IgD-negative memory B cell (primary cell): ENCODE measurements at regions not wholly inside any gene's neighbourhood (a gene's known extent, or its start where the extent isn't known, plus 50 kb on each side); places are given as distances from the start of the nearest gene placed in this dataset.

Experiments
- H3K27ac Mint-ChIP-seq, 3 donors: one replicate each; pipeline ENCODE4 v1.8.0; 2020 to 2022; ENCODE audit warnings: mild to moderate bottlenecking in 3 of 3, mixed read lengths in 3 of 3, moderate library complexity in 1 of 3
- H3K27me3 Mint-ChIP-seq: one replicate; pipeline ENCODE4 v1.8.0; 2021; ENCODE audit warnings: mixed read lengths
- H3K36me3 Mint-ChIP-seq: one replicate; pipeline ENCODE4 v1.8.0; 2020; ENCODE audit warnings: mild to moderate bottlenecking, mixed read lengths
- H3K4me1 Mint-ChIP-seq, 3 donors: one replicate each; pipeline ENCODE4 v1.8.0; 2020 to 2022; ENCODE audit warnings: mixed read lengths in 3 of 3, mild to moderate bottlenecking in 1 of 3
- H3K4me3 Mint-ChIP-seq, 4 donors: one replicate each; pipeline ENCODE4 v1.8.0; 2020 to 2022; ENCODE audit warnings: mild to moderate bottlenecking in 4 of 4, mixed read lengths in 4 of 4, moderate library complexity in 3 of 4
- H3K9me3 Mint-ChIP-seq, 3 donors: one replicate each; pipeline ENCODE4 v1.8.0; 2020 to 2021; ENCODE audit warnings: mixed read lengths in 3 of 3, mild to moderate bottlenecking in 1 of 3

- no peak overlapping the region for H3K27ac Mint-ChIP-seq
- no peaks in the 10 kb centered on the region for H3K9me3 Mint-ChIP-seq
- H3K27me3 Mint-ChIP-seq = no peaks in the 10 kb centered on the region
- peaks cover 2% of the 10 kb centered on the region for H3K36me3 Mint-ChIP-seq
- H3K4me1 Mint-ChIP-seq = no peaks in the 10 kb centered on the region
- H3K4me3 Mint-ChIP-seq = peak overlapping the region in 1 of 4 donors; percentile 12
Observed at GRCh38 chr2:236704887-236705286, 135.3 kb downstream of the ACKR3 start.

- H3K4me1 Mint-ChIP-seq = no peaks in the 10 kb centered on the region
- H3K27me3 Mint-ChIP-seq = no peaks in the 10 kb centered on the region
- peak overlapping the region in 1 of 3 donors; percentile 58 for H3K27ac Mint-ChIP-seq
- H3K9me3 Mint-ChIP-seq = no peaks in the 10 kb centered on the region
- H3K36me3 Mint-ChIP-seq = peaks cover 2% of the 10 kb centered on the region
- H3K4me3 Mint-ChIP-seq = no peak overlapping the region
Observed at GRCh38 chr2:236705295-236706105, 135.9 kb downstream of the ACKR3 start.

GRCh38 chr2:236706288-236706687 lies 136.7 kb downstream of the ACKR3 start:
- Mint-ChIP-seq H3K27me3 (no peaks in the 10 kb centered on the region), H3K9me3 (no peaks in the 10 kb centered on the region), H3K27ac (no peak overlapping the region)

GRCh38 chr2:236706803-236707202 lies 137.2 kb downstream of the ACKR3 start:
- Mint-ChIP-seq H3K27ac (no peak overlapping the region), H3K9me3 (no peaks in the 10 kb centered on the region), H3K4me1 (no peaks in the 10 kb centered on the region), H3K36me3 (no peaks in the 10 kb centered on the region), H3K27me3 (no peaks in the 10 kb centered on the region), H3K4me3 (no peak overlapping the region)

More at GRCh38 chr2:236706288-236706687, 136.7 kb downstream of the ACKR3 start:
- H3K4me1 Mint-ChIP-seq = no peaks in the 10 kb centered on the region
- H3K36me3 Mint-ChIP-seq = no peaks in the 10 kb centered on the region
- no peak overlapping the region for H3K4me3 Mint-ChIP-seq

- Mint-ChIP-seq H3K4me1 (no peaks in the 10 kb centered on the region), H3K27ac (no peak overlapping the region), H3K4me3 (no peak overlapping the region), H3K27me3 (peaks cover 10% of the 10 kb centered on the region), H3K9me3 (no peaks in the 10 kb centered on the region), H3K36me3 (no peaks in the 10 kb centered on the region)
Observed at GRCh38 chr2:236711440-236711839, 141.8 kb downstream of the ACKR3 start.

GRCh38 chr2:236712304-236712703 lies 142.7 kb downstream of the ACKR3 start:
- H3K9me3 Mint-ChIP-seq = no peaks in the 10 kb centered on the region
- H3K27me3 Mint-ChIP-seq = peaks cover 10% of the 10 kb centered on the region
- no peak overlapping the region for H3K4me3 Mint-ChIP-seq
- no peaks in the 10 kb centered on the region for H3K4me1 Mint-ChIP-seq
- no peaks in the 10 kb centered on the region for H3K36me3 Mint-ChIP-seq
- no peak overlapping the region for H3K27ac Mint-ChIP-seq

- Mint-ChIP-seq H3K4me1 (no peaks in the 10 kb centered on the region), H3K27ac (no peak overlapping the region), H3K9me3 (no peaks in the 10 kb centered on the region), H3K36me3 (no peaks in the 10 kb centered on the region), H3K27me3 (peaks cover 10% of the 10 kb centered on the region), H3K4me3 (no peak overlapping the region)
Observed at GRCh38 chr2:236712961-236713673, 143.5 kb downstream of the ACKR3 start.

- peaks cover 10% of the 10 kb centered on the region for H3K27me3 Mint-ChIP-seq
- H3K36me3 Mint-ChIP-seq = no peaks in the 10 kb centered on the region
- H3K4me3 Mint-ChIP-seq = no peak overlapping the region
- H3K27ac Mint-ChIP-seq = no peak overlapping the region
- H3K4me1 Mint-ChIP-seq = no peaks in the 10 kb centered on the region
- H3K9me3 Mint-ChIP-seq = no peaks in the 10 kb centered on the region
Observed at GRCh38 chr2:236714080-236714479, 144.5 kb downstream of the ACKR3 start.

- no peak overlapping the region for H3K4me3 Mint-ChIP-seq
- H3K27ac Mint-ChIP-seq = no peak overlapping the region
- H3K4me1 Mint-ChIP-seq = no peaks in the 10 kb centered on the region
- peaks cover 12% of the 10 kb centered on the region for H3K27me3 Mint-ChIP-seq
- no peaks in the 10 kb centered on the region for H3K9me3 Mint-ChIP-seq
- no peaks in the 10 kb centered on the region for H3K36me3 Mint-ChIP-seq
Observed at GRCh38 chr2:236715077-236715476, 145.5 kb downstream of the ACKR3 start.

- H3K9me3 Mint-ChIP-seq = no peaks in the 10 kb centered on the region
- H3K27ac Mint-ChIP-seq = no peak overlapping the region
- H3K27me3 Mint-ChIP-seq = peaks cover 12% of the 10 kb centered on the region
- H3K4me3 Mint-ChIP-seq = no peak overlapping the region
- no peaks in the 10 kb centered on the region for H3K4me1 Mint-ChIP-seq
- no peaks in the 10 kb centered on the region for H3K36me3 Mint-ChIP-seq
Observed at GRCh38 chr2:236715491-236715961, 145.9 kb downstream of the ACKR3 start.

- peaks cover 12% of the 10 kb centered on the region for H3K27me3 Mint-ChIP-seq
- H3K4me1 Mint-ChIP-seq = no peaks in the 10 kb centered on the region
- no peaks in the 10 kb centered on the region for H3K9me3 Mint-ChIP-seq
- H3K4me3 Mint-ChIP-seq = no peak overlapping the region
- no peak overlapping the region for H3K27ac Mint-ChIP-seq
- no peaks in the 10 kb centered on the region for H3K36me3 Mint-ChIP-seq
Observed at GRCh38 chr2:236717120-236717519, 147.5 kb downstream of the ACKR3 start.

- Mint-ChIP-seq H3K36me3 (no peaks in the 10 kb centered on the region), H3K4me3 (no peak overlapping the region), H3K27ac (peak overlapping the region in 1 of 3 donors; percentile 3), H3K4me1 (no peaks in the 10 kb centered on the region), H3K9me3 (no peaks in the 10 kb centered on the region), H3K27me3 (peaks cover 12% of the 10 kb centered on the region)
Observed at GRCh38 chr2:236717729-236718128, 148.1 kb downstream of the ACKR3 start.

GRCh38 chr2:236718207-236718992 lies 148.8 kb downstream of the ACKR3 start:
- Mint-ChIP-seq H3K27ac (no peak overlapping the region), H3K9me3 (no peaks in the 10 kb centered on the region), H3K4me1 (no peaks in the 10 kb centered on the region), H3K4me3 (no peak overlapping the region), H3K27me3 (peaks cover 12% of the 10 kb centered on the region), H3K36me3 (no peaks in the 10 kb centered on the region)

GRCh38 chr2:236719192-236719635 lies 149.6 kb downstream of the ACKR3 start:
- Mint-ChIP-seq H3K4me3 (no peak overlapping the region), H3K4me1 (no peaks in the 10 kb centered on the region), H3K36me3 (no peaks in the 10 kb centered on the region), H3K27ac (no peak overlapping the region), H3K9me3 (no peaks in the 10 kb centered on the region), H3K27me3 (peaks cover 12% of the 10 kb centered on the region)

GRCh38 chr2:236720974-236721540 lies 151.4 kb downstream of the ACKR3 start:
- peaks cover 4% of the 10 kb centered on the region for H3K27me3 Mint-ChIP-seq
- no peak overlapping the region for H3K4me3 Mint-ChIP-seq
- no peaks in the 10 kb centered on the region for H3K4me1 Mint-ChIP-seq
- H3K27ac Mint-ChIP-seq = no peak overlapping the region
- no peaks in the 10 kb centered on the region for H3K36me3 Mint-ChIP-seq
- no peaks in the 10 kb centered on the region for H3K9me3 Mint-ChIP-seq
